AG04450 (cell line): ENCODE measurements at regions not wholly inside any gene's neighbourhood (a gene's known extent, or its start where the extent isn't known, plus 50 kb on each side); places are given as distances from the start of the nearest gene placed in this dataset.

Source experiments
- CTCF ChIA-PET: fragments of 300-600, 350-600 bp; formaldehyde crosslinking; extraction: SDS; loops from one replicate; lab custom pipeline; 2022; ENCODE audit warnings: antibody characterized with exemption, inconsistent platforms; lab: Charles Lee
- POLR2A ChIA-PET: fragments of 350-600 bp; formaldehyde crosslinking; extraction: SDS; loops from one replicate; lab custom pipeline; 2021; ENCODE audit warnings: antibody characterized with exemption, inconsistent platforms; lab: Yijun Ruan, JAX
- DNase-seq: peaks from one replicate; pipeline ENCODE4 v3.0.0-alpha.2; 2011; ENCODE audit warnings: low read depth, low spot score
- H3K27ac ChIP-seq: one replicate; pipeline ENCODE4 v1.5.1; 2012; ENCODE audit warnings: low read depth, low read length, control low read depth
- H3K27me3 ChIP-seq: one replicate; pipeline ENCODE4 v1.6.0; 2012; ENCODE audit warnings: low read length; ENCODE audit not compliant: control insufficient read depth, insufficient read depth
- H3K4me3 ChIP-seq: 2 replicates; pipeline ENCODE4 v1.5.1; 2011; ENCODE audit warnings: mild to moderate bottlenecking, low read depth, low read length, control low read depth
- H3K9me3 ChIP-seq: 2 replicates; pipeline ENCODE4 v1.5.1; 2012; ENCODE audit warnings: low read length; ENCODE audit not compliant: control insufficient read depth, insufficient read depth
- TF ChIP-seq, protein P1 (sequence below): IDR thresholded peaks from 2 replicates; pipeline ENCODE4 v1.5.1; 2011; ENCODE audit warnings: low read depth, low read length, control low read depth, inconsistent platforms

DNA sequence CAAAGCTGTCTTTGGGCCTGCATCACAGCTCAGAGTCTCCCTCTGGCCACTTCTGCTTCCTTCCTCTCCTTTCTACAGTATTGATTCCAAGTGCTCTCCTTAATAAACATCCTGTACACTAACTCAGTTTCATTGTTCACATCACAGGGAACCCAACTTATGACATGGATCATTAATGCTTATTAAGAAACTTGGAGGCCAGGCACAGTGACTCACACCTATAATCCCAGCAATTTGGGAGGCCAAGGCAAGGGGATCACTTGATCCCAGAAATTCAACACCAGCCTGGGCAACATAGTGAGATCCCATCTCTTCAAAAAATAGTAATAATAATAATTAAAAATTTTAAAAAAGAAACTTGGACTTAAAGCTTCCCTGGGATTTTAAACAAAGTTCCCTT, 89.2 kb upstream of the EFHC2 start:
- Histone ChIP-seq H3K27ac (no peak overlapping the region), H3K27me3 (no peaks in the 10 kb centered on the region), H3K4me3 (no peak overlapping the region), H3K9me3 (no peaks in the 10 kb centered on the region)
- POLR2A ChIA-PET = no interaction called here
- peak; percentile 32 for DNase-seq
- CTCF ChIA-PET = no interaction called here
- TF ChIP-seq, protein P1, sequence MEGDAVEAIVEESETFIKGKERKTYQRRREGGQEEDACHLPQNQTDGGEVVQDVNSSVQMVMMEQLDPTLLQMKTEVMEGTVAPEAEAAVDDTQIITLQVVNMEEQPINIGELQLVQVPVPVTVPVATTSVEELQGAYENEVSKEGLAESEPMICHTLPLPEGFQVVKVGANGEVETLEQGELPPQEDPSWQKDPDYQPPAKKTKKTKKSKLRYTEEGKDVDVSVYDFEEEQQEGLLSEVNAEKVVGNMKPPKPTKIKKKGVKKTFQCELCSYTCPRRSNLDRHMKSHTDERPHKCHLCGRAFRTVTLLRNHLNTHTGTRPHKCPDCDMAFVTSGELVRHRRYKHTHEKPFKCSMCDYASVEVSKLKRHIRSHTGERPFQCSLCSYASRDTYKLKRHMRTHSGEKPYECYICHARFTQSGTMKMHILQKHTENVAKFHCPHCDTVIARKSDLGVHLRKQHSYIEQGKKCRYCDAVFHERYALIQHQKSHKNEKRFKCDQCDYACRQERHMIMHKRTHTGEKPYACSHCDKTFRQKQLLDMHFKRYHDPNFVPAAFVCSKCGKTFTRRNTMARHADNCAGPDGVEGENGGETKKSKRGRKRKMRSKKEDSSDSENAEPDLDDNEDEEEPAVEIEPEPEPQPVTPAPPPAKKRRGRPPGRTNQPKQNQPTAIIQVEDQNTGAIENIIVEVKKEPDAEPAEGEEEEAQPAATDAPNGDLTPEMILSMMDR = no peak

DNA sequence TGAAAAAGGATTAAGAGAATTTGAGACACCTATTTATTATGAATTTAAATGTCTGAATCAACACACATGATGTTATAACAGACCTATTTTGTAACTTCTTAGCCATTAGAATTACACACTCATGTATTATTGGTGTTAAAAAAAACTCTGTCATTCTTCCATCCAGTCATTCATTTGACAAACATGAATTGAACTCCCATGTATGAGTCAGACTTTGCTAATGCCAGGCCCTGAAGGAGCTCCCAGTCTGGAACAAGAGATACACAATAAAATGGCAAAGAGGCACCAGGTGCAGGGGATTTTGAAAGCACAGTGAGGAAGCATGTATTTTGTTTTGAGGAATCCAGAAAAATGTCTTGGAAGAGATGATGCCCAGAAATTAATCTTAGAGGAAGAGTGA, 87.7 kb upstream of the EFHC2 start:
- TF ChIP-seq, protein P1 = no peak
- CTCF ChIA-PET = no interaction called here
- Histone ChIP-seq H3K27ac (no peak overlapping the region), H3K4me3 (no peak overlapping the region), H3K9me3 (no peaks in the 10 kb centered on the region), H3K27me3 (no peaks in the 10 kb centered on the region)
- POLR2A ChIA-PET = no interaction called here
- no peak for DNase-seq

DNA sequence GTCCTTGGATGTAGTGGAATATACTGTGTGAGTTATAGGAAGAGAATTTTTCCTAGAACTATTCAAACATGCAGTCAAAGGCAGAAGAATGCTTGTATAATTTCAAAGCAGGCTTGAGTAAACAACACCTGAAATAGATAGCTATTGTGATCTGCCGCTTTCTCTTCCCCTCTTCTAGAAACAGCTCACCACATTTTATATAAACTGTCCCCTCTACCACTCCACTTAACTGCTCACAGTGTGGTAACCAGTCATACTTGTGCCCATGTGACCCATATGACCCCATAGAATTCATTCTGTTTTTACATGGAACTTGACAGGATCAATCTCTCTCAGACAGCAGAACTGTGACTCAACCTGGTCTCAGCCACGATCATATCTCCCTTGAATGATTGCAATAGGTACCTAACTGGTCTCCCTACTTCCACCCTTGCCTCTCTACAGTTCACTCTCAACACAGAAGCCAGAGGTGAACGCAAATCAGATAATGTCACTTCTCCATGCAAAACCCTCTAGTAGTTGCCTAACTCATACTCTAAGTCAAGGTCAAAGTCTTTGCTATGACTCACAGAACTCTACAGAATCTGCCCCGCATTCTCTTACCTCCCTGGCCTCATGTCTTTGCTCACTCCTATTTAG, 85.6 kb upstream of the EFHC2 start:
- Histone ChIP-seq H3K27ac (no peak overlapping the region), H3K4me3 (no peak overlapping the region), H3K9me3 (no peaks in the 10 kb centered on the region), H3K27me3 (no peaks in the 10 kb centered on the region)
- CTCF ChIA-PET = no interaction called here
- TF ChIP-seq, protein P1 = no peak
- no peak for DNase-seq
- POLR2A ChIA-PET = no interaction called here

DNA sequence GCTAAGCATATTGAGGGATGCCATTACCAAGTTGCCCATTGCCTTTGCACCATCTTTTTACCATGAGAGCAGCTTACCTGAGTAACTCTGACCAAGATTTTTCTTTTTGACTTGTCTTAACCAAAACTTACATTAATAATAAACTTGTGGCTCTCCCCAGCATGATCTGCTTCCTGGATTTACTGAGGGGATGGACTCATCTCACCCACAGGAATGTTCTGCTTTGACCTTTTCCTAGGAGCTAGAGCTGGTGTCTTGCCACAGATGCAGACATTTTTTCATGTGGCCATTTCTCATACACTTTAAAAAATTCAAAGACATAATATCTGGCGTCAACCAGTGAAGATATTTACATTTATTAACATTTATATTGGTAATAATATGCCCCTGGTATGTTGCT, 79.2 kb upstream of the EFHC2 start:
- TF ChIP-seq, protein P1 = no peak
- H3K9me3 ChIP-seq = no peaks in the 10 kb centered on the region
- no peak overlapping the region for H3K27ac ChIP-seq
- no peak for DNase-seq
- POLR2A ChIA-PET = no interaction called here
- CTCF ChIA-PET = no interaction called here
- no peaks in the 10 kb centered on the region for H3K27me3 ChIP-seq
- no peak overlapping the region for H3K4me3 ChIP-seq

DNA sequence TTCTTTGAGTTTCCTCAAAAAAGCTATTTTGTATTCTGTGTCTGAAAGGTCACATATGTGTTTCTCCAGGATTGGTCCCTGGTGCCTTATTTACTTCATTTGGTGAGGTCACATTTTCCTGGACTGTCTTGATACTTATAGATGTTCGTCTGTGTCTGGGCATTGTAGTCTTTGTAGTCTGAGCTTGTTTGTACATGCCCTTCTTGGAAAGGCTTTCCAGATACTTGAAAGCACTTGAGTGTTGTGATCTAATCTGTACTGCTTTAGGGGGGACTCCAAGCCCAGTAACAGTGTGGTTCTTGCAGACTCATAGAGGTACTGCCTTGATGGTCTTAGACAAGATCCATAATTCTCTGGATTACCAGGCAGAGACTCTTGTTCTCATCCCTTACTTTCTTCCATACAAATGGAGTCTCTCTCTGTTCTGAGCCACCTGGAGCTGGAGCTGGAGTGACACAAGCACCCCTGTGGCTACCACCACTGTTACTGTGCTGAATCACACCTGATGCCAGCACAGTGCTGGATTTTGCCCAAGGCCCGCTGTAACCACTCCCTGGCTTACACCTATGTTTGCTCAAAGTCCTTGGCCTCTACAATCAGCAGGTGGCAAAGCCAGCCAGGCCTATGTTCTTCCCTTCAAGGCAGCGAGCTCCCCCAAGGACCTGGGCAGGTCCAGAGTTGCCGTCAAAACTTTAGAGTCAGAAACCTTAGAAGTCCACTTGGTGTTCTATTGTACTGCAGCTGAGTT, 72.3 kb upstream of the EFHC2 start:
- no peak overlapping the region for H3K4me3 ChIP-seq
- ChIA-PET CTCF (no interaction called here), POLR2A (no interaction called here)
- no peak overlapping the region for H3K27ac ChIP-seq
- no peaks in the 10 kb centered on the region for H3K9me3 ChIP-seq
- TF ChIP-seq, protein P1 = no peak
- no peaks in the 10 kb centered on the region for H3K27me3 ChIP-seq
- no peak for DNase-seq
